LNCAP (cell line): ENCODE measurements at regions not wholly inside any gene's neighbourhood (a gene's known extent, or its start where the extent isn't known, plus 50 kb on each side); places are given as distances from the start of the nearest gene placed in this dataset.

Experiments
- TF ChIP-seq, protein P1 (sequence below): fragments of 450-650 bp; IDR thresholded peaks from 2 replicates; pipeline ENCODE4 v1.5.1; 2017; ENCODE audit warnings: mild to moderate bottlenecking

DNA sequence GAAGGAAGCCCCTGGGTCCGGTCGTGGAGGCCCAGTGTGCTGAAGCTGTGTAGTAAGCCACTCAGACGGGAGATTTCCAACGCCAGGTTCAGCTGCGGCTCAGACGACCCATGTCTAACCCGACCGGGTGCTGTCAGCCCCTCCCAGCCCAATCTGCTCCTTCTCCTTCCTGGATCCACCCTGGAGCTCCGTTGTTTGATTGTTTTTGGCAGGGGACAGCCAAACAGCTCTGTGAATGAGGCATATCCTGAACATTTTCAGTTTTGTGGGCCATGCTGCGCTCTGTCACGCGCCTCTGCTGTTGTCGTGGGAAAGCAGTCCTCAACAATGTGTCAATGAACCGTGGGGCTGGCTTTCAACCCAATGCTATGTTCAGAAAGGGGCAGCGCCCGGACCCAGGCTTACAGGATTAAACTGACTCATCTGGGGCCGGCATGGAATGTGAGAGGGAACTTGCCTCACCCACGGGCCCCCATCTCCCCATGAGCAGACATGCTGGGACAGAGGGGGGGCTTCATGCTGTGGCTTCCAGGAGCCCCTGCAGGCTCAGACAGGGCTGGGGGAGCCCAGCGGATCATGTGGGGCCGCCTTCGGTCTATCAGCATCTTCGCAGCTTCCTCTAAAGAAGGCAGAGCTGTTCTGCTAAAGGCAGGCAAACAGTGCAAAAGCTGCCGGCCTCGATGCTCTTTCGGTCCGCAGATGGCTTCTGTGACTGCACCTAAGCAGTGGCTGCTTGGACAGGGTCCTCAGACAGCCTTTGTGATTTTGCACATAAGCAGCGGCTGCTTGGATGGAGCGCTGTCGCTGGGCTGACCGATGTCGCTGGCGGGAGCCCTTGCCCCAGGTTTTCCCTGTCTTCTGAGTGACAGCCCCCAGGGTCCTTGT lies 101.7 kb downstream of the RIPK4 start:
- TF ChIP-seq, protein P1, sequence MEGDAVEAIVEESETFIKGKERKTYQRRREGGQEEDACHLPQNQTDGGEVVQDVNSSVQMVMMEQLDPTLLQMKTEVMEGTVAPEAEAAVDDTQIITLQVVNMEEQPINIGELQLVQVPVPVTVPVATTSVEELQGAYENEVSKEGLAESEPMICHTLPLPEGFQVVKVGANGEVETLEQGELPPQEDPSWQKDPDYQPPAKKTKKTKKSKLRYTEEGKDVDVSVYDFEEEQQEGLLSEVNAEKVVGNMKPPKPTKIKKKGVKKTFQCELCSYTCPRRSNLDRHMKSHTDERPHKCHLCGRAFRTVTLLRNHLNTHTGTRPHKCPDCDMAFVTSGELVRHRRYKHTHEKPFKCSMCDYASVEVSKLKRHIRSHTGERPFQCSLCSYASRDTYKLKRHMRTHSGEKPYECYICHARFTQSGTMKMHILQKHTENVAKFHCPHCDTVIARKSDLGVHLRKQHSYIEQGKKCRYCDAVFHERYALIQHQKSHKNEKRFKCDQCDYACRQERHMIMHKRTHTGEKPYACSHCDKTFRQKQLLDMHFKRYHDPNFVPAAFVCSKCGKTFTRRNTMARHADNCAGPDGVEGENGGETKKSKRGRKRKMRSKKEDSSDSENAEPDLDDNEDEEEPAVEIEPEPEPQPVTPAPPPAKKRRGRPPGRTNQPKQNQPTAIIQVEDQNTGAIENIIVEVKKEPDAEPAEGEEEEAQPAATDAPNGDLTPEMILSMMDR: no peak

DNA sequence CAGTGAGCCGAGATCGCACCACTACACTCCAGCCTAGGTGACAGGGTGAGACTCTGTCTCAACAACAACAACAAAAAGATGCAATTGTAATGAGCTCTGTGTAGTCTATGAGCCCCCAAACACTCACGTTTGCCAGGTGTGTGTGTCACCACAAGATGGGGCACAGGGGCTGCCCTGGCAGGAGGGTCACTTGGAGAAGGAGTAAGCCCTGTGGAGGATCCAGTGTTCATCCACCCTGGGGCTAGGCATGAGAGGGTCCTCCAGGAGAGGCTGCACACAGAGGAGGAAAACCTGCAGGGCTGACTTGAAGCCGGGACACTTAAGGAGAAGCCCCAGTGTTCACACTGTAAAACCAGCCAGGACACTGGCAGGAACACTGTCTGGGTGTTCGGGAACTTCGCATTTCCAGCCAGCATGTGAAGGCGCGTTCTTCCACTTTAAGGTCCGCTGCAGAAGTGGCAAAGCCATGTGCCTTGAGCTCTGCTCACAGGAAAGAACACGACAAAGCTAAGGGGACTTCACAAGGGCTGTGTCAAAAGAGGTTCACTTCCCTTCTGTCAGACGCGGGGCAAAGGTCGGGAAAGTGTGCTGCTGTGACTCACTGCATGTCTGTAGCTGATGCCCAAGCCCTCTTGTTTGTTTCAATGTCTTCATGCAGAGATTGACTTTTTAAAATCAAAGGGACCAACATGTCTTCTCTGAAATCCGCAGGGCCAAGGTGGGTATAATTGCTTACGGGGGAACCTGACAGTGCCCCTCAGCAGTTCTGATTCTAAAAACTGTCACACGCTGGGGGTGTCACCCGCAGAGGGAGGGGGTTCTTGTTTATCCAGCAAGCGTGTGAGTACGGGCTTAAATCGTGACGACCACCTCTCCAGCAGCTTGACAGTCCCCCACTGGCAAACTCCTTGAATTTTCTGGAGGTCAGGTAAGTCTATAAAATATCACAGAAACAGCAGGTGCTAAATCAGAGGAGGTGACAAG lies 102.8 kb downstream of the RIPK4 start:
- TF ChIP-seq, protein P1: no peak

DNA sequence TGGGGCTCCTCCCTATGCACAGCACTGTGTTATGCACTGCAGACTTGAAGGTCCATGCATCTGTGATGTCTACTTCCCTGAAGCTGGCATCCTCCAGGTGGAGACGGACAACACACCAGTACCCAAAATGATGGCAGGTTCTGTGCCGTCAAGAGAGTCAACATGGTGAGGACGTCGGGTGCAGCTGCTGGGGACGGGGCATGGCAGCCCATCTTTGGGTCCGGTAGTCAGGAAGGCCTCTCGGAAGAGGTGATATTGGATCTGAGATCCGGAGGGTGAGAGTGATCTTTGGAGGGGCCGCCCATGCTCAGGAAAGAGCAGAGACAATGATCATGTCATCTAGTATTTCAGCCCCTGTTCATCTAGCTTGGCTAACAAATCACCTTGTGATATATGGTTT lies 104.1 kb downstream of the RIPK4 start:
- TF ChIP-seq, protein P1: no peak

DNA sequence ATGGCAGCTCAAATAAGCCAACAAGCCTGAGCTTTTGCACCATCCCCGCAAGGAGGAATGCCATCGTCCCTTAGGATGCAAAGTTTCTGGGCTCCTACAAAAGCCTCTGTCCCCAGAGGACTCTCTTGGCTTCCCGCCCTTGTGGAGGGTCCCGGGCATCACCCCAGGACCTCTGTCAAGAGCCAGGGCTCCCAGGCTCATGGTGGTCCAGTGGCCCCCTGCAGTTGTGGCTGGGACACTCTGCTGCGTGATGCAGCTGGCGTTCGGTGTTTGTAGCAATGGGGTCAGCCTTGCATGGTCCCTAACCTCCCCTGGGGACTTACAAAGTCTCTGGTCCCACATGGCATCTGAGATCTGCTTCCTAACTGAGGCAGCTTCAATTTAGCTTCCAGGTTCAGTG lies 104.7 kb downstream of the RIPK4 start:
- TF ChIP-seq, protein P1: no peak

DNA sequence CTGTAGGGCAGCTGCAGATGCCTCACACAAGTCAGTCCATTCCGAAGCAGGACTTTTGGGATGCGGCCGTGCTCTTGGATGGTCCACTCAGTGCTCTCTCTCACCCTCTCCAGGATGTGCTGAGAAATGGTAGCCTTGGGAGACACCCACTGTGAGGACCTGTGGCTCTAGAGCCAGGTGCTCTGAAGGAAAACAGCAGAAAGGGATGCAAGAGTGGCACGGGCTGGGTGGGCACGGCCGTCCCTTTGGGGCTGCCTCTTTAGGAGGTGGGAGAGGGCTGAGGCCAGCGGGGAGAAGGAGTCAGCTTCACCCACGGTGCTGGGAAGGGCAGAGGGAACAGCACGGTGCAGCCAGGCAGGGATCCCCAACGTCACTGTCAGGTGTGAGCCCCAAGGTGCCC lies 106.1 kb downstream of the RIPK4 start:
- TF ChIP-seq, protein P1: no peak

DNA sequence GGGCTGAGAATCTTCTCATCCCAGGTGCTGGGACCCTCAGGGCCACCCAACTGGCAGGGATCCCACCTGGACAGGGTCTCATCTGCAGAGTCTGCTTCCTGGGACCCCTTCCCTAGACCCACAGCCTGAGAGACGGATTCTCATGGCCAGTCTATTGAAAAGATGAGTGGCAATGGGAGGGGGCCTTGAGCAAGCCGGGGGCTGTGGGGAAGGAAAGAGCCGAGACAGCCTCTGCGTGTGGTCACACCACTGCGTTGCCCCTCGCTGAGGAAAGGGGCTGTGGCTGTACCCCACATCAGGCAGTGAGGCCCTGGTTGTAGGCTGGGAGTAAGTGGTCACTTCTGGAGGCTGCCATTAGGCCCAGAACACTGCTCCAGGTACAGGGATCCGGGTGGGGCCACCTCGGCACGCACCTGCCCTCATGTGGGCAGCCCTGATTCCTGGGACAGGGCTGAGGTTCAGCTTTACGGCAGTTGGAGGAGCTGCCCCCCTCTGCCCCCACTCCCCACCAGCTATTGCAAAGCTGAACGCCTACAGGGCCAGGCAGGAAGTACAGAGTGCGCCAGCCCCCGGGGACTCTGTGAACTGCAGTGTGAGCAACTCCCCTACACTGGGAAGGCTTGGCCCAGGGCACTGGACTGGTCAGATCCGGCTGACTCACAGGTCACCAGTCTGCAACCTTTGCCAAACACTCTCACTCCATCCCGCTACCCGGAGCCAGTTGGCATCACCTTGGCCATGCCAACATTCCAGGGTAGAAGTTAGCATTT lies 106.9 kb downstream of the RIPK4 start:
- TF ChIP-seq, protein P1: no peak

DNA sequence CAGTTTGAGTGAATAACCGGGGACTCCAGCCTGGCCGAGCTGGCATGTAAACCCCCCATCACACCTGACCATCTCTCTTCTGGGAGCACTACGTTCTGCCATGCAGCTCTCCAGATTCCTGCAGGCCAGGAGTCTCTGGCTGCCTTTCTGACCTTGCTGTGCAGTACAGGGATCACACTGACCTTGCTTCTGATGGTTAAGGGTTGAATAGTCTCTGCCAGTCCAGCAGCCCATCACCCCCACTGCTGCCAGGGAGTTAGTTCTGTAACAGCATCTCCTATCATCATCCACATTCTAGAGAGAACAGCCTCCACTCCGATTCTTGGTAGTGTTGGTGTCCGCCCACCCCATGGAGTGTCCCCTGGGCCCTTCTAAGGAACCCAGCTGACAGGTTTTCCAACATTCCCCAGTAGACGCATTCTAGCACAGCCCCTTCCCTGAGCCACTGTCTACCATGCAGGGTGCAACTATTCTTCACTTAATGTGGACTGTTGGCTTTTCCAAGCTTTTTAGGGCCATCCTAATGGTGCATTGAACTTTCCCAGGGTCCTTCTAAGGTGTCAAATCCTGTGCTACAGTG lies 109.8 kb downstream of the RIPK4 start:
- TF ChIP-seq, protein P1: no peak
